GM12874 (cell line): ENCODE measurements at regions not wholly inside any gene's neighbourhood (a gene's known extent, or its start where the extent isn't known, plus 50 kb on each side); places are given as distances from the start of the nearest gene placed in this dataset.

Experiments
- CTCF ChIP-seq: IDR thresholded peaks from 2 replicates; pipeline ENCODE4 v1.5.1; 2011; ENCODE audit warnings: low read depth, mild to moderate bottlenecking, control low read depth, low read length, moderate library complexity; ENCODE audit not compliant: insufficient read depth

GRCh38 chrX:14409341-14409740, 120.0 kb upstream of the GLRA2 start:
- no peak for TF ChIP-seq CTCF

- TF ChIP-seq CTCF = no peak
These were observed 123.1 kb upstream of the GLRA2 start for GRCh38 chrX:14406225-14406624.

GRCh38 chrX:14398725-14399124, 130.6 kb upstream of the GLRA2 start:
- no peak for TF ChIP-seq CTCF

GRCh38 chrX:14389682-14390081, 139.7 kb upstream of the GLRA2 start:
- no peak for TF ChIP-seq CTCF

- no peak for TF ChIP-seq CTCF
These were observed 142.4 kb upstream of the GLRA2 start for GRCh38 chrX:14386981-14387380.

GRCh38 chrX:14380044-14380443, 149.3 kb upstream of the GLRA2 start:
- TF ChIP-seq CTCF = no peak

- no peak for TF ChIP-seq CTCF
These were observed 151.9 kb upstream of the GLRA2 start for GRCh38 chrX:14377427-14377826.

- TF ChIP-seq CTCF = no peak
These were observed 165.6 kb upstream of the GLRA2 start for GRCh38 chrX:14363728-14364127.
